ENCODE measurements at regions not wholly inside any gene's neighbourhood (a gene's known extent, or its start where the extent isn't known, plus 50 kb on each side); places are given as distances from the start of the nearest gene placed in this dataset.

DNA sequence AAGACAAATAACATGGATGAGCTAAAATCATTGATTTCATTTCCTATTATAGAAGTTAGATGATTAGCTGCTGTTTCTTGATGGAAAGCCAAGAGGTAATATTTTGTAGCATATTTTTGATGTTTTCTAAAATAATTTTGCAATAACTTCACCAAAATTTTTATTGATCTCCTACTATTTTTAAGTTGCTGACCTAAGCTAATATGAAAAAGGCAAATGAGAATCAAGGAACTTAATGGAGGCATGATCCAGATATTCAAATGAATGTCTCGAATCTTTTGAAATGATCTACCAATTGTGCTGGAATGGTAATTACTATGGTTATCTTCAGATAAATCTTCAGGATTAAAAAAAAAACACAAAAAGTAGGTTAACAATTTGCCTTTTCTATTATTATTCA lies 1591.4 kb upstream of the PCDH7 start:
- TF ChIP-seq, protein P1, sequence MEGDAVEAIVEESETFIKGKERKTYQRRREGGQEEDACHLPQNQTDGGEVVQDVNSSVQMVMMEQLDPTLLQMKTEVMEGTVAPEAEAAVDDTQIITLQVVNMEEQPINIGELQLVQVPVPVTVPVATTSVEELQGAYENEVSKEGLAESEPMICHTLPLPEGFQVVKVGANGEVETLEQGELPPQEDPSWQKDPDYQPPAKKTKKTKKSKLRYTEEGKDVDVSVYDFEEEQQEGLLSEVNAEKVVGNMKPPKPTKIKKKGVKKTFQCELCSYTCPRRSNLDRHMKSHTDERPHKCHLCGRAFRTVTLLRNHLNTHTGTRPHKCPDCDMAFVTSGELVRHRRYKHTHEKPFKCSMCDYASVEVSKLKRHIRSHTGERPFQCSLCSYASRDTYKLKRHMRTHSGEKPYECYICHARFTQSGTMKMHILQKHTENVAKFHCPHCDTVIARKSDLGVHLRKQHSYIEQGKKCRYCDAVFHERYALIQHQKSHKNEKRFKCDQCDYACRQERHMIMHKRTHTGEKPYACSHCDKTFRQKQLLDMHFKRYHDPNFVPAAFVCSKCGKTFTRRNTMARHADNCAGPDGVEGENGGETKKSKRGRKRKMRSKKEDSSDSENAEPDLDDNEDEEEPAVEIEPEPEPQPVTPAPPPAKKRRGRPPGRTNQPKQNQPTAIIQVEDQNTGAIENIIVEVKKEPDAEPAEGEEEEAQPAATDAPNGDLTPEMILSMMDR (IDR thresholded peaks at IDR 0.05), result no peak
- TF ChIP-seq YY1 (IDR thresholded peaks at IDR 0.05; ENCODE audit: low read depth), result no peak
- no peak for TF ChIP-seq PBX3 (IDR thresholded peaks at IDR 0.05)

All from SK-N-SH (cell line).